ENCODE measurements at regions not wholly inside any gene's neighbourhood (a gene's known extent, or its start where the extent isn't known, plus 50 kb on each side); places are given as distances from the start of the nearest gene placed in this dataset.

DNA sequence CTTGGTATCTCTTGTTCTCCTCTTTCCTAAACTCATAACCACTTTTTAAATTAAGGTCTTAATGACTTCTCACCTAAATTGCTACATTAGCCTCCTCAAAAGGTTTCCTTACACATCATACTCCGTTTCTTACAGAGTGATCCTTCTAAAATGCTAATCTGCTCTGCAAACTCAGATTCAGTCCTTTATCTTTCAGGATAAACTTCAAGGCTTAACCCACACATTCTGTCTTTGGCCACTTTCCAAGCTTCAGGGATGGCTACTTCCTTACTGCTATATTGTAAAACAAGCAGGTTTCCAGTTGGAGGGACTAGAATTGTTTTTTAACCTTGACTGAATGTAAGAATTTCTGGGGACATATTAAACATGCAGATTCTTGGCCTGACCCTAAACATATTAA is 105.5 kb upstream of the CHD1 start:
- TF ChIP-seq, protein P1, sequence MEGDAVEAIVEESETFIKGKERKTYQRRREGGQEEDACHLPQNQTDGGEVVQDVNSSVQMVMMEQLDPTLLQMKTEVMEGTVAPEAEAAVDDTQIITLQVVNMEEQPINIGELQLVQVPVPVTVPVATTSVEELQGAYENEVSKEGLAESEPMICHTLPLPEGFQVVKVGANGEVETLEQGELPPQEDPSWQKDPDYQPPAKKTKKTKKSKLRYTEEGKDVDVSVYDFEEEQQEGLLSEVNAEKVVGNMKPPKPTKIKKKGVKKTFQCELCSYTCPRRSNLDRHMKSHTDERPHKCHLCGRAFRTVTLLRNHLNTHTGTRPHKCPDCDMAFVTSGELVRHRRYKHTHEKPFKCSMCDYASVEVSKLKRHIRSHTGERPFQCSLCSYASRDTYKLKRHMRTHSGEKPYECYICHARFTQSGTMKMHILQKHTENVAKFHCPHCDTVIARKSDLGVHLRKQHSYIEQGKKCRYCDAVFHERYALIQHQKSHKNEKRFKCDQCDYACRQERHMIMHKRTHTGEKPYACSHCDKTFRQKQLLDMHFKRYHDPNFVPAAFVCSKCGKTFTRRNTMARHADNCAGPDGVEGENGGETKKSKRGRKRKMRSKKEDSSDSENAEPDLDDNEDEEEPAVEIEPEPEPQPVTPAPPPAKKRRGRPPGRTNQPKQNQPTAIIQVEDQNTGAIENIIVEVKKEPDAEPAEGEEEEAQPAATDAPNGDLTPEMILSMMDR (IDR thresholded peaks at IDR 0.05) = no peak
- no peak for TF ChIP-seq ZFX (IDR thresholded peaks at IDR 0.05; ENCODE audit: borderline replicate concordance)
